Tibial nerve (tissue), 4 donors: ENCODE measurements at regions not wholly inside any gene's neighbourhood (a gene's known extent, or its start where the extent isn't known, plus 50 kb on each side); places are given as distances from the start of the nearest gene placed in this dataset.

Experiments used
- EP300 ChIP-seq, 2 donors: sonication (generic); formaldehyde crosslinking; IDR thresholded peaks; one replicate each; pipeline ENCODE4 v1.6.1; 2017; ENCODE audit warnings: antibody characterized with exemption in 2 of 2, mild to moderate bottlenecking in 1 of 2
- POLR2A ChIP-seq, 2 donors: fragments of 450-650 bp; IDR thresholded peaks; one replicate each; pipeline ENCODE4 v1.6.1; 2017; ENCODE audit warnings: antibody characterized with exemption in 2 of 2, mild to moderate bottlenecking in 2 of 2, moderate library complexity in 2 of 2
- TF ChIP-seq, protein P1 (sequence below), 5 experiments: fragments of 200-600 bp in 3 of 5; fragments of 450-650 bp in 2 of 5; sonication (generic) in 3 of 5; IDR thresholded peaks; one replicate each; pipeline ENCODE4 v1.5.1; 2016 to 2019; ENCODE audit warnings: antibody characterized with exemption in 5 of 5, mild to moderate bottlenecking in 3 of 5, moderate library complexity in 2 of 5

DNA sequence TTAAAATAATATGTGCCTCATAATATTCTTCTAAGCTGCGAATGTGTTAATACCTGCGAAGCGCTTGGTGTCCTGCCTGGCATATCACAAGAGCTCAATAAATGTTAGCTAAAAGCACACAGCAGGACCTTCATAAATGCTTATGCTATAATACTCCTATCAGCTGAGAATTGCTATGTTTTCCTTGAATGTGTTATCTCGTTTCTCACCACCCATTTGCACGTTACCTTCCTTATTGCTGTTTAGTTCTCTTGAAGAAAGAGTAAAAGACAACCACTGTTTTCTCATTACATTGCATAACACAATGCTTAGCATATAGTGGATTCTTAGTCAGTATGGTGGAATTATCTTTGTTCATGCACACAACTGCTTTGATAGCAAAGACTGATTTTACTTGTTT lies 76.6 kb downstream of the EDN1 start:
- TF ChIP-seq, protein P1, sequence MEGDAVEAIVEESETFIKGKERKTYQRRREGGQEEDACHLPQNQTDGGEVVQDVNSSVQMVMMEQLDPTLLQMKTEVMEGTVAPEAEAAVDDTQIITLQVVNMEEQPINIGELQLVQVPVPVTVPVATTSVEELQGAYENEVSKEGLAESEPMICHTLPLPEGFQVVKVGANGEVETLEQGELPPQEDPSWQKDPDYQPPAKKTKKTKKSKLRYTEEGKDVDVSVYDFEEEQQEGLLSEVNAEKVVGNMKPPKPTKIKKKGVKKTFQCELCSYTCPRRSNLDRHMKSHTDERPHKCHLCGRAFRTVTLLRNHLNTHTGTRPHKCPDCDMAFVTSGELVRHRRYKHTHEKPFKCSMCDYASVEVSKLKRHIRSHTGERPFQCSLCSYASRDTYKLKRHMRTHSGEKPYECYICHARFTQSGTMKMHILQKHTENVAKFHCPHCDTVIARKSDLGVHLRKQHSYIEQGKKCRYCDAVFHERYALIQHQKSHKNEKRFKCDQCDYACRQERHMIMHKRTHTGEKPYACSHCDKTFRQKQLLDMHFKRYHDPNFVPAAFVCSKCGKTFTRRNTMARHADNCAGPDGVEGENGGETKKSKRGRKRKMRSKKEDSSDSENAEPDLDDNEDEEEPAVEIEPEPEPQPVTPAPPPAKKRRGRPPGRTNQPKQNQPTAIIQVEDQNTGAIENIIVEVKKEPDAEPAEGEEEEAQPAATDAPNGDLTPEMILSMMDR (IDR thresholded peaks at IDR 0.05) = no peak
- no peak for TF ChIP-seq POLR2A (IDR thresholded peaks at IDR 0.05)
- TF ChIP-seq EP300 (IDR thresholded peaks at IDR 0.05) = no peak
